Astrocyte of the spinal cord (primary cell): ENCODE measurements at regions not wholly inside any gene's neighbourhood (a gene's known extent, or its start where the extent isn't known, plus 50 kb on each side); places are given as distances from the start of the nearest gene placed in this dataset.
A peak's percentile ranks its signal among the peaks of the same experiment; 100 is the strongest.
"Not testable (repeated sequence)": the region's sequence is repeated elsewhere in the genome, so short reads cannot be mapped to it uniquely, and the experiment has no call there.

Source experiments
- DNase-seq: peaks from one replicate; pipeline ENCODE4 v3.0.0; 2011; ENCODE audit warnings: low read depth, low spot score
- H3K4me3 ChIP-seq: 2 replicates; pipeline ENCODE4 v1.5.1; 2011; ENCODE audit warnings: low read depth, mild to moderate bottlenecking, low read length, moderate library complexity
- CTCF ChIP-seq: IDR thresholded peaks from 2 replicates; pipeline ENCODE4 v1.5.1; 2012; ENCODE audit warnings: low read depth, mild to moderate bottlenecking, low read length, inconsistent platforms
- in situ Hi-C: cut with HindIII; loops from 2 replicates; pipeline ENCODE4 v1.10.0; 2017; ENCODE audit warnings: low sequenced_read_pairs

GRCh38 chr9:86614871-86615849 is 260.9 kb upstream of the TUT7 start:
- in situ Hi-C loops: no loop called here
- TF ChIP-seq CTCF: peak; percentile 49
- no peak for DNase-seq
- H3K4me3 ChIP-seq: no peak overlapping the region

- in situ Hi-C loops: no loop called here
- no peak for TF ChIP-seq CTCF
Observed at GRCh38 chr9:86613943-86614342, 259.7 kb upstream of the TUT7 start.

GRCh38 chr9:86611534-86611933 is 257.3 kb upstream of the TUT7 start:
- H3K4me3 ChIP-seq, in situ Hi-C loops, DNase-seq: not testable (repeated sequence)

More at GRCh38 chr9:86613943-86614342, 259.7 kb upstream of the TUT7 start:
- no peak for DNase-seq
- H3K4me3 ChIP-seq: no peak overlapping the region

GRCh38 chr9:86605303-86605702 is 251.1 kb upstream of the TUT7 start:
- no peak for TF ChIP-seq CTCF
- no peak overlapping the region for H3K4me3 ChIP-seq

GRCh38 chr9:86604741-86605140 is 250.5 kb upstream of the TUT7 start:
- no peak overlapping the region for H3K4me3 ChIP-seq
- peak; percentile 10 for DNase-seq
- in situ Hi-C loops: no loop called here
- no peak for TF ChIP-seq CTCF

More at GRCh38 chr9:86605303-86605702, 251.1 kb upstream of the TUT7 start:
- in situ Hi-C loops: no loop called here
- DNase-seq: no peak

GRCh38 chr9:86602715-86603114 is 248.5 kb upstream of the TUT7 start:
- in situ Hi-C loops: no loop called here
- no peak for TF ChIP-seq CTCF
- no peak overlapping the region for H3K4me3 ChIP-seq
- DNase-seq: no peak

GRCh38 chr9:86601697-86602096 is 247.5 kb upstream of the TUT7 start:
- in situ Hi-C loops: no loop called here
- no peak for TF ChIP-seq CTCF
- H3K4me3 ChIP-seq: no peak overlapping the region
- DNase-seq: peak; percentile 5
